OCI-LY3 (cell line): ENCODE measurements at regions not wholly inside any gene's neighbourhood (a gene's known extent, or its start where the extent isn't known, plus 50 kb on each side); places are given as distances from the start of the nearest gene placed in this dataset.

Experiments used
- CTCF ChIP-seq: fragments of 200-600, 300-600 bp; sonication (generic); IDR thresholded peaks from 2 replicates; pipeline ENCODE4 v1.5.1; 2014; ENCODE audit warnings: antibody characterized with exemption, low read length, low read depth
- EZH2phosphoT487 ChIP-seq: fragments of 200-600 bp; shearing (Covaris generic); IDR thresholded peaks from 2 replicates; pipeline ENCODE4 v1.6.1; 2018; ENCODE audit warnings: antibody characterized with exemption, mixed run types, low read depth

- TF ChIP-seq CTCF (no peak), EZH2phosphoT487 (no peak)
Observed at GRCh38 chr18:38421872-38422615, 856.4 kb upstream of the CELF4 start.
